SK-N-SH (cell line): ENCODE measurements at regions not wholly inside any gene's neighbourhood (a gene's known extent, or its start where the extent isn't known, plus 50 kb on each side); places are given as distances from the start of the nearest gene placed in this dataset.

Experiments used
- CTCF ChIA-PET: fragments of 300-600, 350-600 bp; formaldehyde crosslinking; extraction: SDS; loops from one replicate; lab custom pipeline; 2021; lab: Yijun Ruan, JAX
- POLR2A ChIA-PET: fragments of 350-600 bp; sonication (Branson Sonifier 250); formaldehyde crosslinking; extraction: SDS; loops from one replicate; lab custom pipeline; 2020; ENCODE audit warnings: antibody characterized with exemption, inconsistent platforms; lab: Yijun Ruan, JAX
- DNase-seq: peaks from one replicate; pipeline ENCODE4 v3.0.0; 2012
- H2AFZ ChIP-seq: fragments of 200-600 bp; sonication (generic); 2 replicates; pipeline ENCODE4 v1.8.1; 2016; ENCODE audit warnings: antibody characterized with exemption, mild to moderate bottlenecking, low read depth
- H3F3A ChIP-seq: fragments of 200-600 bp; sonication (generic); replicated peaks from 2 replicates; pipeline ENCODE3; 2016; ENCODE audit warnings: antibody characterized with exemption, mild to moderate bottlenecking; ENCODE audit not compliant: insufficient read depth
- H3K27ac ChIP-seq, 2 experiments: fragments of 200-500 bp in 1 of 2; fragments of 200-600 bp in 1 of 2; sonication (Bioruptor generic) in 1 of 2; sonication (generic), shearing (Covaris generic) in 1 of 2; 2 replicates each; pipeline versions ENCODE4 v1.5.1 to v1.6.1; 2014 to 2016; ENCODE audit warnings: low read depth in 2 of 2, inconsistent platforms in 1 of 2, low read length in 1 of 2, mild to moderate bottlenecking in 1 of 2, mixed read lengths in 1 of 2
- H3K27me3 ChIP-seq: fragments of 200-600 bp; sonication (generic), shearing (Covaris generic); 2 replicates; pipeline ENCODE4 v1.6.1; 2016; ENCODE audit warnings: mixed run types; ENCODE audit not compliant: insufficient read depth
- H3K36me3 ChIP-seq, 2 experiments: fragments of 200-500 bp in 1 of 2; fragments of 200-600 bp in 1 of 2; sonication (Bioruptor generic) in 1 of 2; sonication (generic) in 1 of 2; replicated peaks in 1 of 2; 2 replicates each; pipeline versions ENCODE3 to v1.5.1; 2014 to 2016; ENCODE audit warnings: low read length in 1 of 2, mild to moderate bottlenecking in 1 of 2; ENCODE audit not compliant: insufficient read depth in 2 of 2, control insufficient read depth in 1 of 2
- H3K4me1 ChIP-seq, 2 experiments: fragments of 200-500 bp in 1 of 2; fragments of 200-600 bp in 1 of 2; sonication (Bioruptor generic) in 1 of 2; sonication (generic), shearing (Covaris generic) in 1 of 2; 2 replicates each; pipeline versions ENCODE4 v1.5.1 to v1.6.1; 2014 to 2016; ENCODE audit warnings: low read depth in 1 of 2, low read length in 1 of 2, mixed run types in 1 of 2; ENCODE audit not compliant: insufficient read depth in 2 of 2, control insufficient read depth in 1 of 2
- H3K4me2 ChIP-seq: fragments of 200-600 bp; sonication (generic), shearing (Covaris generic); 2 replicates; pipeline ENCODE4 v1.6.1; 2017; ENCODE audit warnings: mixed run types
- H3K4me3 ChIP-seq, 2 experiments: fragments of 200-500 bp in 1 of 2; fragments of 200-600 bp in 1 of 2; sonication (Bioruptor generic) in 1 of 2; sonication (generic), shearing (Covaris generic) in 1 of 2; 2 replicates each; pipeline versions ENCODE4 v1.5.1 to v1.8.1; 2014 to 2016; ENCODE audit warnings: low read depth in 2 of 2, inconsistent platforms in 1 of 2, low read length in 1 of 2, mild to moderate bottlenecking in 1 of 2, mixed read lengths in 1 of 2, moderate library complexity in 1 of 2
- H3K79me2 ChIP-seq: fragments of 200-600 bp; sonication (generic); 2 replicates; pipeline ENCODE4 v1.8.1; 2017; ENCODE audit warnings: mild to moderate bottlenecking; ENCODE audit not compliant: insufficient read depth
- H3K9ac ChIP-seq: fragments of 200-600 bp; sonication (generic); 2 replicates; pipeline ENCODE4 v1.6.1; 2017; ENCODE audit warnings: mixed run types
- H3K9me2 ChIP-seq: fragments of 200-600 bp; sonication (generic); 2 replicates; pipeline ENCODE4 v1.6.1; 2017; ENCODE audit warnings: mixed run types
- H3K9me3 ChIP-seq: fragments of 200-600 bp; sonication (generic); 2 replicates; pipeline ENCODE4 v1.6.1; 2017; ENCODE audit warnings: mixed run types, mild to moderate bottlenecking, moderate library complexity
- H4K20me1 ChIP-seq: fragments of 200-600 bp; sonication (generic); 2 replicates; pipeline ENCODE4 v1.6.1; 2017; ENCODE audit warnings: mild to moderate bottlenecking, mixed run types; ENCODE audit not compliant: insufficient read depth
- CHD2 ChIP-seq: fragments of 150-350 bp; IDR thresholded peaks from 2 replicates; pipeline ENCODE4 v1.6.1; 2018; ENCODE audit warnings: low read length; ENCODE audit not compliant: partially characterized antibody
- ELF1 ChIP-seq: IDR thresholded peaks from 2 replicates; pipeline ENCODE4 v1.4.0; 2012
- EZH2phosphoT487 ChIP-seq: fragments of 200-600 bp; sonication (generic); IDR thresholded peaks from 2 replicates; pipeline ENCODE4 v1.6.1; 2017; ENCODE audit warnings: low read depth, mixed run types, mild to moderate bottlenecking, antibody characterized with exemption, moderate library complexity, borderline replicate concordance
- FOSL2 ChIP-seq: IDR thresholded peaks from 2 replicates; pipeline ENCODE4 v1.4.0; 2012; ENCODE audit warnings: low read depth, mild to moderate bottlenecking, moderate library complexity, borderline replicate concordance
- FOXM1 ChIP-seq: IDR thresholded peaks from 2 replicates; pipeline ENCODE4 v1.4.0; 2012; ENCODE audit warnings: low read depth, mild to moderate bottlenecking
- GABPA ChIP-seq: IDR thresholded peaks from 2 replicates; pipeline ENCODE4 v1.4.0; 2012; ENCODE audit warnings: low read depth, mild to moderate bottlenecking
- GATA2 ChIP-seq: sonication (generic); formaldehyde crosslinking; IDR thresholded peaks from 2 replicates; pipeline ENCODE4 v1.5.0; 2020; ENCODE audit warnings: mild to moderate bottlenecking, missing genetic modification reagents
- IRF3 ChIP-seq: fragments of 150-350 bp; IDR thresholded peaks from 2 replicates; pipeline ENCODE4 v1.6.1; 2016; ENCODE audit warnings: mild to moderate bottlenecking, low read depth, low read length
- MEF2A ChIP-seq: IDR thresholded peaks from 2 replicates; pipeline ENCODE4 v1.4.0; 2012; ENCODE audit warnings: low read depth, borderline replicate concordance
- MXI1 ChIP-seq: IDR thresholded peaks from 2 replicates; pipeline ENCODE4 v1.6.1; 2012; ENCODE audit warnings: mild to moderate bottlenecking, low read depth, low read length, improper control_type of control experiment
- NFIC ChIP-seq: IDR thresholded peaks from 2 replicates; pipeline ENCODE4 v1.4.0; 2012; ENCODE audit warnings: borderline replicate concordance
- NRF1 ChIP-seq: IDR thresholded peaks from 2 replicates; pipeline ENCODE4 v1.6.1; 2012; ENCODE audit warnings: low read depth, mild to moderate bottlenecking, low read length
- POLR2AphosphoS5 ChIP-seq: IDR thresholded peaks from 2 replicates; pipeline ENCODE4 v1.6.1; 2012; ENCODE audit warnings: low read depth, low read length
- REST ChIP-seq: IDR thresholded peaks from 2 replicates; pipeline ENCODE4 v1.6.1; 2012; ENCODE audit warnings: mild to moderate bottlenecking, low read depth, low read length, moderate library complexity
- RFX5 ChIP-seq: IDR thresholded peaks from 2 replicates; pipeline ENCODE4 v1.6.1; 2012; ENCODE audit warnings: mild to moderate bottlenecking, improper control_type of control experiment, low read length
- RXRA ChIP-seq: IDR thresholded peaks from 2 replicates; pipeline ENCODE4 v1.4.0; 2012; ENCODE audit warnings: low read depth, mild to moderate bottlenecking, borderline replicate concordance
- SMC3 ChIP-seq: IDR thresholded peaks from 2 replicates; pipeline ENCODE4 v1.6.1; 2012; ENCODE audit warnings: low read depth, low read length, improper control_type of control experiment
- TCF12 ChIP-seq: IDR thresholded peaks from 2 replicates; pipeline ENCODE4 v1.4.0; 2012
- TEAD4 ChIP-seq: IDR thresholded peaks from 2 replicates; pipeline ENCODE4 v1.4.0; 2012; ENCODE audit warnings: mild to moderate bottlenecking, borderline replicate concordance; ENCODE audit not compliant: insufficient read depth
- USF1 ChIP-seq: IDR thresholded peaks from 2 replicates; pipeline ENCODE4 v1.4.0; 2012; ENCODE audit warnings: low read depth, borderline replicate concordance
- ZBTB33 ChIP-seq: IDR thresholded peaks from 2 replicates; pipeline ENCODE4 v1.4.0; 2012; ENCODE audit warnings: low read depth, borderline replicate concordance
- WGBS: methylation state at CpG from one replicate; pipeline ENCODE4 v1.1.6; 2017; ENCODE audit warnings: low lambda C conversion rate; 5-methylcytosine and 5-hydroxymethylcytosine counted together

- no peak for DNase-seq
- ChIA-PET CTCF (no interaction called here), POLR2A (no interaction called here)
- Histone ChIP-seq H4K20me1 (no peaks in the 10 kb centered on the region), H3K9me2 (no peaks in the 10 kb centered on the region), H3K4me1 (peaks cover 0 to 6% of the 10 kb centered on the region in 2 experiments; a peak in 2 of 4 replicates), H3F3A (peaks cover 16% of the 10 kb centered on the region), H3K9me3 (no peaks in the 10 kb centered on the region), H3K36me3 (no peaks in the 10 kb centered on the region), H3K4me2 (no peak overlapping the region), H2AFZ (no peak overlapping the region), H3K27ac (no peak overlapping the region), H3K9ac (no peak overlapping the region), H3K27me3 (no peaks in the 10 kb centered on the region), H3K79me2 (no peaks in the 10 kb centered on the region), H3K4me3 (no peak overlapping the region)
- TF ChIP-seq RFX5 (no peak), CHD2 (no peak), POLR2AphosphoS5 (no peak)
- 79% methylated on average over 4 of the region's 4 CpGs for WGBS
Observed at GRCh38 chr6:156691018-156691417, 86.2 kb upstream of the ARID1B start.

- Histone ChIP-seq H3K4me2 (no peak overlapping the region), H3K9me3 (no peaks in the 10 kb centered on the region), H3K27me3 (no peaks in the 10 kb centered on the region), H3K4me1 (peaks cover 6% of the 10 kb centered on the region in 2 experiments; a peak in 3 of 4 replicates), H2AFZ (no peak overlapping the region), H3K9ac (no peak overlapping the region), H3K27ac (no peak overlapping the region), H3K36me3 (no peaks in the 10 kb centered on the region), H4K20me1 (no peaks in the 10 kb centered on the region), H3K9me2 (no peaks in the 10 kb centered on the region), H3F3A (peaks cover 17% of the 10 kb centered on the region), H3K79me2 (no peaks in the 10 kb centered on the region), H3K4me3 (no peak overlapping the region)
- no peak for TF ChIP-seq ELF1
- TF ChIP-seq IRF3, result no peak
- no peak for TF ChIP-seq TEAD4
- TF ChIP-seq USF1, result no peak
- TF ChIP-seq GABPA, result no peak
- TF ChIP-seq GATA2, result no peak
- no peak for TF ChIP-seq SMC3
- TF ChIP-seq MXI1, result no peak
- TF ChIP-seq RFX5, result no peak
- TF ChIP-seq REST, result no peak
- TF ChIP-seq RXRA, result no peak
- no peak for TF ChIP-seq FOXM1
- TF ChIP-seq NRF1, result no peak
- no peak for TF ChIP-seq FOSL2
- TF ChIP-seq NFIC, result no peak
- no peak for TF ChIP-seq ZBTB33
- TF ChIP-seq POLR2AphosphoS5, result no peak
- TF ChIP-seq EZH2phosphoT487, result no peak
- no peak for TF ChIP-seq MEF2A
- no peak for TF ChIP-seq TCF12
- 81% methylated on average over 2 of the region's 2 CpGs for WGBS
- CTCF ChIA-PET, result interaction anchor here (1.0 to 1.1 kb wide), 2 partner anchors 10 to 80 kb away, joined by 3 read pairs; no protein-coding TSS in a partner anchor
- POLR2A ChIA-PET, result no interaction called here
- no peak for DNase-seq
Observed at GRCh38 chr6:156689656-156690055, 87.5 kb upstream of the ARID1B start.
